ENCODE measurements at regions not wholly inside any gene's neighbourhood (a gene's known extent, or its start where the extent isn't known, plus 50 kb on each side); places are given as distances from the start of the nearest gene placed in this dataset.

DNA sequence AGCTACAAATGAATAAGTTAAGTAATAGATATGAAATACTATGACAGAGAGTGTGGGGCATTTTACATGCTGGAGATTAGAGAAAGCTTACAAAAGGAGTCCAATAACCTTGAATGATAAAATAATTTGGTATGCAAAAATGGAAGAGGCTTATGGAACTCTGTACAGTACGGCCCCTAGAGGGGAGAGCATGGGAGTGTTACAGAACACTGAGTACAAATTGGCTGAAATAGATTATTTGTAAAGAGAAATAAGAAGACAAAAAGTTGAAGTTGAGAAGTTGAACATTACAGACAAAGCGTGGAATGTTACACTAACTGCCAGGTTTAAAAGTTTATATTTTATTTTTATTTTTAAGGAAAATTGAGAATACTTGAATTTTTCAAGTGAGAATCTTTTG, 192.1 kb upstream of the DOK6 start:
- no peak overlapping the region for H4K5ac ChIP-seq (ENCODE audit: low read depth, low read length)
- no peaks in the 10 kb centered on the region for H4K20me1 ChIP-seq (ENCODE audit: insufficient read depth, low read length)
- no peak overlapping the region for H3K14ac ChIP-seq (replicated peaks; ENCODE audit: low read depth, low read length)
- H3K56ac ChIP-seq (ENCODE audit: extremely low read depth, insufficient read depth, low read length) = no peak overlapping the region
- H2AFZ ChIP-seq (replicated peaks; ENCODE audit: low read length, poor library complexity) = no peak overlapping the region
- H2BK5ac ChIP-seq (ENCODE audit: low read depth, low read length, poor library complexity, severe bottlenecking) = no peak overlapping the region
- H4K91ac ChIP-seq (ENCODE audit: insufficient read depth, low read depth, low read length) = no peak overlapping the region
- no peak overlapping the region for H3K27ac ChIP-seq (ENCODE audit: insufficient read depth, low read length)
- ChIA-PET POLR2A (ENCODE audit: unreplicated experiment) (no interaction called here), CTCF (no interaction called here)
- H2AK5ac ChIP-seq (ENCODE audit: low read depth, low read length) = no peak overlapping the region
- no peak overlapping the region for H2BK20ac ChIP-seq (ENCODE audit: low read depth, low read length)
- no peaks in the 10 kb centered on the region for H3K27me3 ChIP-seq (ENCODE audit: control insufficient read depth, insufficient read depth, low read length)
- H2BK120ac ChIP-seq (ENCODE audit: low read depth, low read length) = no peak overlapping the region
- no TSS peak for BruUV-seq (replicated peaks)
- H3K23ac ChIP-seq (ENCODE audit: low read depth, low read length) = no peak overlapping the region
- H2AK9ac ChIP-seq (replicated peaks; ENCODE audit: low read depth, low read length, poor library complexity) = no peak overlapping the region
- in situ Hi-C loops (cut with MboI; ENCODE audit: low sequenced_read_pairs) (no loop called here), dilution Hi-C loops (cut with HindIII; ENCODE audit: low sequenced_read_pairs, unreplicated experiment) (no loop called here), intact Hi-C loops (cut with micrococcal nuclease) (loop anchor here (5.0 kb wide), 1 partner anchor 179 kb away; no protein-coding TSS in a partner anchor)
- no peaks in the 10 kb centered on the region for H3K9me3 ChIP-seq (ENCODE audit: control insufficient read depth, insufficient read depth, low read length)
- no peak for TF ChIP-seq CEBPB (IDR thresholded peaks at IDR 0.05; ENCODE audit: low read depth, low read length)
- TF ChIP-seq, protein P1, sequence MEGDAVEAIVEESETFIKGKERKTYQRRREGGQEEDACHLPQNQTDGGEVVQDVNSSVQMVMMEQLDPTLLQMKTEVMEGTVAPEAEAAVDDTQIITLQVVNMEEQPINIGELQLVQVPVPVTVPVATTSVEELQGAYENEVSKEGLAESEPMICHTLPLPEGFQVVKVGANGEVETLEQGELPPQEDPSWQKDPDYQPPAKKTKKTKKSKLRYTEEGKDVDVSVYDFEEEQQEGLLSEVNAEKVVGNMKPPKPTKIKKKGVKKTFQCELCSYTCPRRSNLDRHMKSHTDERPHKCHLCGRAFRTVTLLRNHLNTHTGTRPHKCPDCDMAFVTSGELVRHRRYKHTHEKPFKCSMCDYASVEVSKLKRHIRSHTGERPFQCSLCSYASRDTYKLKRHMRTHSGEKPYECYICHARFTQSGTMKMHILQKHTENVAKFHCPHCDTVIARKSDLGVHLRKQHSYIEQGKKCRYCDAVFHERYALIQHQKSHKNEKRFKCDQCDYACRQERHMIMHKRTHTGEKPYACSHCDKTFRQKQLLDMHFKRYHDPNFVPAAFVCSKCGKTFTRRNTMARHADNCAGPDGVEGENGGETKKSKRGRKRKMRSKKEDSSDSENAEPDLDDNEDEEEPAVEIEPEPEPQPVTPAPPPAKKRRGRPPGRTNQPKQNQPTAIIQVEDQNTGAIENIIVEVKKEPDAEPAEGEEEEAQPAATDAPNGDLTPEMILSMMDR (conservative IDR thresholded peaks at IDR 0.05; ENCODE audit: low read depth, low read length) = no peak
- TF ChIP-seq POLR2A (IDR thresholded peaks at IDR 0.05; ENCODE audit: low read depth, low read length) = no peak
- TF ChIP-seq FOS (IDR thresholded peaks at IDR 0.05; ENCODE audit: low read depth, low read length) = no peak
- TF ChIP-seq NFE2L2 (IDR thresholded peaks at IDR 0.05; ENCODE audit: low read depth, low read length) = no peak
- TF ChIP-seq MXI1 (IDR thresholded peaks at IDR 0.05; ENCODE audit: borderline replicate concordance, low read depth, low read length) = no peak
- TF ChIP-seq, protein P2, sequence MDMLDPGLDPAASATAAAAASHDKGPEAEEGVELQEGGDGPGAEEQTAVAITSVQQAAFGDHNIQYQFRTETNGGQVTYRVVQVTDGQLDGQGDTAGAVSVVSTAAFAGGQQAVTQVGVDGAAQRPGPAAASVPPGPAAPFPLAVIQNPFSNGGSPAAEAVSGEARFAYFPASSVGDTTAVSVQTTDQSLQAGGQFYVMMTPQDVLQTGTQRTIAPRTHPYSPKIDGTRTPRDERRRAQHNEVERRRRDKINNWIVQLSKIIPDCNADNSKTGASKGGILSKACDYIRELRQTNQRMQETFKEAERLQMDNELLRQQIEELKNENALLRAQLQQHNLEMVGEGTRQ (IDR thresholded peaks at IDR 0.05; ENCODE audit: low read depth, low read length) = no peak
- TF ChIP-seq RCOR1 (IDR thresholded peaks at IDR 0.05; ENCODE audit: insufficient replicate concordance, low read length) = no peak
- no peak for TF ChIP-seq MAZ (IDR thresholded peaks at IDR 0.05; ENCODE audit: borderline replicate concordance, low read depth, low read length)
- TF ChIP-seq, protein P3, sequence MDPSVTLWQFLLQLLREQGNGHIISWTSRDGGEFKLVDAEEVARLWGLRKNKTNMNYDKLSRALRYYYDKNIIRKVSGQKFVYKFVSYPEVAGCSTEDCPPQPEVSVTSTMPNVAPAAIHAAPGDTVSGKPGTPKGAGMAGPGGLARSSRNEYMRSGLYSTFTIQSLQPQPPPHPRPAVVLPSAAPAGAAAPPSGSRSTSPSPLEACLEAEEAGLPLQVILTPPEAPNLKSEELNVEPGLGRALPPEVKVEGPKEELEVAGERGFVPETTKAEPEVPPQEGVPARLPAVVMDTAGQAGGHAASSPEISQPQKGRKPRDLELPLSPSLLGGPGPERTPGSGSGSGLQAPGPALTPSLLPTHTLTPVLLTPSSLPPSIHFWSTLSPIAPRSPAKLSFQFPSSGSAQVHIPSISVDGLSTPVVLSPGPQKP (IDR thresholded peaks at IDR 0.05; ENCODE audit: borderline replicate concordance, low read depth, low read length) = no peak
- TF ChIP-seq RAD21 (IDR thresholded peaks at IDR 0.05; ENCODE audit: low read length) = no peak
- TF ChIP-seq SMC3 (IDR thresholded peaks at IDR 0.05; ENCODE audit: low read depth, low read length) = no peak
- no peak for TF ChIP-seq CHD1 (IDR thresholded peaks at IDR 0.05; ENCODE audit: low read depth, low read length)
- no peak for TF ChIP-seq MAFK (IDR thresholded peaks at IDR 0.05; ENCODE audit: low read depth, low read length)
- no peak for TF ChIP-seq RFX5 (IDR thresholded peaks at IDR 0.05; ENCODE audit: low read depth, low read length)
- no peak for TF ChIP-seq BHLHE40 (IDR thresholded peaks at IDR 0.05; ENCODE audit: low read depth, low read length)
- no peaks in the 10 kb centered on the region for H3K4me1 ChIP-seq (ENCODE audit: control insufficient read depth, insufficient read depth, low read length)
- no peak overlapping the region for H2BK15ac ChIP-seq (ENCODE audit: low read depth, low read length)
- DNase-seq (no peak), ATAC-seq (ENCODE audit: low read depth) (no peak)
- H4K8ac ChIP-seq (ENCODE audit: low read depth in 2 of 2, low read length in 2 of 2) = no peak overlapping the region
- no peaks in the 10 kb centered on the region for H3K9me1 ChIP-seq (ENCODE audit: insufficient read depth, low read length)
- no peak overlapping the region for H3K4me3 ChIP-seq (ENCODE audit: insufficient read depth, low read depth, low read length)
- no peaks in the 10 kb centered on the region for H3K36me3 ChIP-seq (ENCODE audit: control insufficient read depth, insufficient read depth, low read length)
- H3K4me2 ChIP-seq (ENCODE audit: low read depth, low read length) = no peak overlapping the region
- H3K4ac ChIP-seq (ENCODE audit: low read depth, low read length) = no peak overlapping the region
- no peak overlapping the region for H3K18ac ChIP-seq (ENCODE audit: low read depth, low read length)
- H3K79me1 ChIP-seq (ENCODE audit: low read depth in 1 of 2, low read length in 2 of 2) = no peaks in the 10 kb centered on the region
- WGBS, 2 experiments (ENCODE audit: extremely low coverage in 2 of 2, insufficient read length in 1 of 2) = no CpG with 5 or more reads among the region's 2 CpGs
- no peak overlapping the region for H3K9ac ChIP-seq (ENCODE audit: low read depth, low read length)
